ENCODE measurements at regions not wholly inside any gene's neighbourhood (a gene's known extent, or its start where the extent isn't known, plus 50 kb on each side); places are given as distances from the start of the nearest gene placed in this dataset.
A peak's percentile ranks its signal among the peaks of the same experiment; 100 is the strongest.

DNA sequence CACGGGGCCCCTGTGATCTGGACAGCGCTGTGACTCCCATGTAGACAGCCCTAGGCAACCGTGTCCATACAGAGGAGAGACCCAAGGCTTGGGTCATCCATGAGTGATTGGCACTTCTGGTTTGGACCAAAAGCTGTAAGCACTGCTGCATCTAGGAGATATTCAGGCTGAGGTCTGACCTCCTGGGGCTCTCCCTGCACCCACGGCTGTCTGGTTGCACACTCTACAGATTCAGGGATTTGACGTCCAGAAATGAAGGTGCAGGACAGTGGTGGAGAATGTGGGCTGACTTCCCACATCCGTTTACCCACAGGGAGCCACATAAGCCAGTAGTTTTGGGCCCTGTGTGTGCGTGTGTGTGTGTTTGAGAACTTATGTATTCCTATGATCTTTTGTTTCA lies 76.2 kb upstream of the ARHGEF7 start:
- no peak for DNase-seq (ENCODE audit: low read depth, low spot score)

DNA sequence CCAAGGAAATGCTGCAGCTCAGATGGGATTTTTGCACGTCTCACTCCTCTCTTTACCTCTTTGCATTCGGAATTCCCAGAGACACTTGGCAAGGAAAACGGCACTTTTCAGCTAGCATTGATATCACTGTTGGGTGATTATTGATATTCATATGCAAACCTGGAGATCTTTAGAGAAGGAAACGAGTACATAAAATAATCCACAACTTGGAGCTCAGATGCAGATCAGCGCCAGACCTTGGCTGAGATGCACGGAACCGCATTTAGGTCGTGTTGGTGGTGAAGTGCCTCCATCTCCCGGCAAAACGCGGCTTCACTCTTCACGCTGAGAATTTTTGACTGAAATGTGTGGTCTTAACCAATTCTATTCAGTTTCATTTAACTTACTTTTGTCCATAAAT lies 77.2 kb upstream of the ARHGEF7 start:
- no peak for DNase-seq (ENCODE audit: low read depth, low spot score)

DNA sequence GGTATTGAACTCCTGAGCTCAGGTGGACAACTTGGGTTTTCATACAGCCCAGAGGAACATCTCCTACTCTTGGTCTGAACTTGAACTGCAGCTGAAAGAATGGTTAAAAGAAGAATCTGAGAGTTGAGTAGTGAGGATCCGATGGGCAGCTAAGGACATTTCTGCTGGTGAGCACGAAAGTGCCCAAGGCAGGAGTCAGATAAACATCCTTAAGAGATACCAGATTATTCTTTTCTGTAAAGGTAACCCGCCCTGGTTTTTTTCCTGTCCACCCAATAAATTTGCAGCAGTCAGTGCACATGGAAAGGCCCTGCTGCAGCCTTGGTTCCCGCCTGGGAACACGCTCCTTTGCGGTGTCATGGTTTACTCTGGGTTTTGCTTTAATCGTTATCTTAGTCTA lies 78.4 kb upstream of the ARHGEF7 start:
- no peak for DNase-seq (ENCODE audit: low read depth, low spot score)

DNA sequence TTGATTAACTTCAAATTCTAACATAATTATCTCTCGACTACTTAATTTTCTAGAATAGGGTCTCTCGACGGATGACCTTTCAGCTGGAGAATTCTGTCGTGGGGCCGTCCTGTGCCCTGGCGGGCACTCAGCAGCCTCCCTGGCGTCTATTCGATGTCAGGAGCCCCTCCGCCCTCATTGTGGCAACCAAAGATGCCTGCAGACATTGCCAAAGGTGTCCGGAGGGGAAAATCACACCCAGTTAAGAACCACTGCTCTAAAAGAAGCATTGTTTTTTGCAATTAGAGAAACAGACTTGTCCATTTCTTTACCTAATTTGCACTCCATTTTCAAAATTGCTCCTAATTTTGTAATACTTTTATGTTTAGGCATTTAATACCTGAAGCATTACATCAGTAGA lies 79.2 kb upstream of the ARHGEF7 start:
- no peak for DNase-seq (ENCODE audit: low read depth, low spot score)

DNA sequence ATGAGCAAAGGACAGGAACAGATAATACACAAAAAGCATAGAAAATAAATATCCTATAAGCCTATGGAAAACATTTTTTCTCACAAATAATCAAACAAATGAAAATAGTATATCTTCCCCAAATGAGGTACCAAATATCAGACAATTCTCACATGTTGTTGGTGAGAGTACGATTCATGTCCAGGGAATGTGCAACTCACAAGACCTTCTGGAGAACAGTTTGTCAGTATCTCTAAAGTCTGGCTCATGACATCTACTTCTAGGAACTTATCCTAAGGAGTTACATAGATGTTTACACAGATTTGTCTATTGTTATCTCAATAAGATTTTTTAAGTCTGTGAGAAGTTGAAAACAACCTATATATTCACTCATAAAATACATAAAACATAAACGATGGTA lies 80.3 kb upstream of the ARHGEF7 start:
- no peak for DNase-seq (ENCODE audit: low read depth, low spot score)

DNA sequence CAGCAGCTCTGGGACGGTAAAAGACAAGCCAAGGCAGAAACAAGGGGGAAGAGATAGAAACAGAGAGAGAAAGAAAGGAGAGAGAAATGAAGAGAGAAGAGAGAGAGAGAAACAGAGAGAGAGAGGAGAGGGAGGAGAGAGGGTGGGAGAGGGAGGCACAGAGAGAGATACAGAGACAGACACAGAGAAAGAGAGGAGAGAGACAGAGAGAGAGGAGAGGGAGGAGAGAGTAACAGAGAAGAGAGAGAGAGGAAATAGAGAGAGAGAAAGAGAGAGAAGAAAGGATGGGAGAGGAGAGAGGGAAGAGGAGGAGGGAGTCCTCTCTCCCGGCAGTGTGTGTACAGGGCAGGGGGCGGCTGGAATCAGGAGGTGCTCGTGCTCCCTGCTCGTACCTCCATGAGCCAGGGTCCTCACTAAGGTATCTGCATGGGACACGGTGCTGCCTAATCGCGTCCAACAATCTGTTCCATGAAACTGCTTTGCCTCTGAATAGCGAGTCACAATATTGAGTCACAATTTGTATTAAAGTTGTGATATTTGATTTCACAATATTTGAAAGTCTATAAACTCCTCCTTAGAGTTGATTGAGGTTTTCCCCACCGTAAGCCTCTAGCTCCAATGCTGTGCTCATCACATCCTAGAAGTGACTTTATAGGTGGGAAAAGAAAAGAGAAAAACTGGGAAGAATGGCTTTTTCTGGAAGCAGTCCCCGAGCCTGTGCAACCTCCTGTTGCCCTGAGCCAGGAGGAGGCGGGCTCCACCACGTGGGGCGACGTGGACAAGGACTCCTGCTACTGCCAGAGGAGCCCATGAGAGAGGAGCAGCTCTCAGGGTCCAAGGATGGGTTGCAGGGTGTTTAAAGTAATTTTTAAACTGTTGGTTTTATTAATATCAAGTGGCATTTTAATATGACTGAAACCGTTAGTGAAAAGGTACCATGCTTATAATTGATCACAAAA lies 81.7 kb upstream of the ARHGEF7 start:
- DNase-seq (ENCODE audit: low read depth, low spot score) = no peak

GRCh38 chr13:111031531-111031961 lies 83.6 kb upstream of the ARHGEF7 start:
- DNase-seq (ENCODE audit: low read depth, low spot score) = no peak

- no peak for DNase-seq (ENCODE audit: low read depth, low spot score)
Observed at GRCh38 chr13:111029957-111030609, 85.0 kb upstream of the ARHGEF7 start.

- DNase-seq (ENCODE audit: low read depth, low spot score) = no peak
Observed at GRCh38 chr13:111027458-111028439, 87.4 kb upstream of the ARHGEF7 start.

GRCh38 chr13:111025310-111025709 lies 89.8 kb upstream of the ARHGEF7 start:
- no peak for DNase-seq (ENCODE audit: low read depth, low spot score)

GRCh38 chr13:111022886-111023285 lies 92.2 kb upstream of the ARHGEF7 start:
- no peak for DNase-seq (ENCODE audit: low read depth, low spot score)

GRCh38 chr13:111022241-111022640 lies 92.9 kb upstream of the ARHGEF7 start:
- DNase-seq (ENCODE audit: low read depth, low spot score) = no peak

DNA sequence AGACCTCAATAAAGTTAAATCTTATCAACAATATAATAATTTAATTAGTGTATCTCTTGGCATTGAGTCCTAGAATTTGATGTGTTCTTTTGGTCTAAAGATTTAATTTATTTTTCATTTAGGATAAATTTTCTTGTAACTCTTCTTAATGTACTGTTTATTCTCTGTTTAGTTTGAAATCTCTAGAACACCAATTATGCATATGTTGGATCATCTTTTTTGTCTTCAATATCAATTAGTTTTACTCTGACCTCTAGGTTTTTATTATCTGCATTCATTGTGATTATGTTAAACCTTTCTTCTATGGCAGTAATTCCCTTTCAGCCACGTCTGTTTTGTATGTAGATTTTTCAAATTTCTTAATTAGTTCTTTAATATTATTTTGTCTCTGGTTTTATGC lies 93.8 kb upstream of the ARHGEF7 start:
- DNase-seq (ENCODE audit: low read depth, low spot score) = no peak

- no peak for DNase-seq (ENCODE audit: low read depth, low spot score)
Observed at GRCh38 chr13:111020546-111020945, 94.6 kb upstream of the ARHGEF7 start.

DNA sequence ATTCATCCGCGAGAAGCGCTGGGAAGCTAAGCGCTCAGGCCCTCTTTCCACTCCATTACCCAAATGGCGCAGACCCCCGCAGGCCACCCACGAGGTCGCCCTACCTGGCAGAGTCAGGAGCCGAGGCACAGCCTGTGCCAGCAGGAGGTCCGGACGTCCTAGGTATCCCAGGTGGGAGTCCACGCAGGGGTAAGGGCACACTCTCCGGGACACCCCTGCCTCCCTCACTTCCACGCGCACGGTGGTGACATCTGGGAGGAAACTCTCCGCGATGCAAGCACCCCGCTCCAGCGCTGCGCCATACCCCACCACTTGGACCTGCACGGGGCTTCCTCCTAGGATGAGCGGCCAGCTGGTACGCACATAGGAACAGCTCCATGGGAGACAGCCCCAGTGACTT lies 95.1 kb upstream of the ARHGEF7 start:
- DNase-seq (ENCODE audit: low read depth, low spot score) = no peak

DNA sequence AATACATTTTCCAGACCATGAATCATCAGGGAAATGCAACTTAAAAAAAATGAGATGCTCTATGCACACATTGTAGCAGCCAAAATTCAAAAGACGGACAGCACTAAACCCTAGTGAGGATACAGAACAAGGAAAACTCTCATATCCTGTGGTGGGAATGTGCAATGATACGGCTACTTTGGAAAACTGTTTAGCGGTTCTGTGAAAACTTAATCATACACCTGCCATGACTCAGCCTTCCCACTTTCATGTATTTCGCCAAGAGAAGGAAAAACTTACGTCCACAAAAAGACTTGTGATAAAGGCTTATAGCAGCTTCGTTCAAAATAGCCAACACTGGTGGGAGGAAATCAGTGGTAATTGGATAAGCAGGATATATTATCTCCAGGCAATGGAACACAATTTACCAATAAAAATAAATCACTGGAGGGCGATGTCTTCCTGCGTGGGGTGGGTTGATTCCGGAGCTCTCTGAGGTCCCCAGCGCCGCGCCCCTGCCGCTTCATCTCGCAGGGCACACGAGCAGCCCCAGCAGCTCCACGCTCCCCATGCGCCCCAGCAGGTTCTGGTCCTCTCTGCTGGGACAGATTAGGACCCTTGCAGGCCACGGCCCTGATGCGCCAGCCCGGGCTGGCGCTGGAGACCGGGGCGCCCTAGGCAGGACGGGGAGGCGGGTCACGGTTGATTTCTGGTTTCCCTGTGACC lies 97.2 kb upstream of the ARHGEF7 start:
- no peak for DNase-seq (ENCODE audit: low read depth, low spot score)

DNA sequence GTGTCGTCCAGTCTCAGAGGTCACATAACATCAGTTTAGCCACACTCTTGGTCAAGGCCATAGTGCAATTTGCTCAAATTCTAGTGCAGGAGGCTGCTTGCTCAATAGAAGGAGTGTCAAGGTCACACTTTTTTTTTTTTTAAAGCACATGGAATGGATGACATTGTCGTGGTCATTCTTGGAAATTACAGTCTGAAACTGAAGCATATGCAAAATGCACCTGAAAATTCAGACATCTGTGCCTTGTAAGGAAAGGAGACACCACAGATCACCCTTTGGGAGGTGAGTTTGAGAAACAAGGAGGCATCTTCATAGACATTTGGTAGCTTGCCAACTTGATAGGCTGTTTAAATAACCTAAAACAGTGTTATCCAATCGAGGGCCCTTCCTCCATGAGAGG lies 98.3 kb upstream of the ANKRD10 start:
- DNase-seq (ENCODE audit: low read depth, low spot score) = no peak

- DNase-seq (ENCODE audit: low read depth, low spot score) = no peak
Observed at GRCh38 chr13:111011899-111012298, 97.0 kb upstream of the ANKRD10 start.

DNA sequence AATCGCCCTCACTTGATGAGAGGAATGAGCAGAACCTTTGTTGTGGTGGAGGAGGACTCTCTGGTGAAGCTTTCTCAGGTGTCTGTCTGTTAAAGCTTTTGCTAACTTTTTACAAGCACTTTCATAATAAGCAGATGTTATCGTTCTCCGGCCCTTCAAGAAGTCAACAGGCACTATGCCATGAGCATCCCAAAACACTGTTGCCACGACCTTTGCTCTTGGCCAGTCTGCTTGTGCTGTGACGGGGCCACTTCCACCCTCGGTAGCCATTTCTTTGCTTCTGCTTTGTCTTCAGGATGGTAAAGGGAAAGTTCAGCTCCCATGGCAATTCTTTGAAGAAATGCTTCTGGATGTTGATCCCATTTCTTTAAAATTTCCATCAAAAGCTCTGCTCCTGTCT lies 93.5 kb upstream of the ANKRD10 start:
- DNase-seq (ENCODE audit: low read depth, low spot score) = no peak

GRCh38 chr13:111007209-111007608 lies 92.3 kb upstream of the ANKRD10 start:
- no peak for DNase-seq (ENCODE audit: low read depth, low spot score)

GRCh38 chr13:111006506-111007031 lies 91.7 kb upstream of the ANKRD10 start:
- peak; percentile 54 for DNase-seq (ENCODE audit: low read depth, low spot score)
